Erythroblast (primary cell): ENCODE measurements at regions not wholly inside any gene's neighbourhood (a gene's known extent, or its start where the extent isn't known, plus 50 kb on each side); places are given as distances from the start of the nearest gene placed in this dataset.

Experiments
- DNase-seq, 2 experiments: peaks; one replicate each; lab custom pipeline; 2025; lab: John Stamatoyannopoulos, UW
- GATA1 ChIP-seq: IDR thresholded peaks from 2 replicates; pipeline ENCODE4 v1.6.1; 2011; ENCODE audit warnings: low read depth, mild to moderate bottlenecking, control low read depth, low read length, moderate library complexity
- POLR2A ChIP-seq: IDR thresholded peaks from 2 replicates; pipeline ENCODE4 v1.6.1; 2011; ENCODE audit warnings: mild to moderate bottlenecking, low read length

- TF ChIP-seq GATA1 (no peak), POLR2A (no peak)
Observed at GRCh38 chr10:44824607-44825006, 86.5 kb upstream of the TMEM72 start.

GRCh38 chr10:44827431-44828006, 83.6 kb upstream of the TMEM72 start:
- TF ChIP-seq GATA1 (no peak), POLR2A (no peak)

More at GRCh38 chr10:44824607-44825006, 86.5 kb upstream of the TMEM72 start:
- no peak for DNase-seq

GRCh38 chr10:44828508-44829142, 82.5 kb upstream of the TMEM72 start:
- DNase-seq = no peak
- no peak for TF ChIP-seq GATA1

More at GRCh38 chr10:44827431-44828006, 83.6 kb upstream of the TMEM72 start:
- no peak for DNase-seq

- TF ChIP-seq GATA1 = no peak
- TF ChIP-seq POLR2A = no peak
- DNase-seq = no peak
Observed at GRCh38 chr10:44829426-44829825, 81.7 kb upstream of the TMEM72 start.

GRCh38 chr10:44830022-44830421, 81.1 kb upstream of the TMEM72 start:
- TF ChIP-seq GATA1 (no peak), POLR2A (no peak)
- no peak for DNase-seq

GRCh38 chr10:44831581-44831980, 79.6 kb upstream of the TMEM72 start:
- TF ChIP-seq POLR2A = no peak
- no peak for TF ChIP-seq GATA1
- DNase-seq = no peak

GRCh38 chr10:44832595-44833390, 78.3 kb upstream of the TMEM72 start:
- DNase-seq = no peak
- TF ChIP-seq GATA1 (no peak), POLR2A (no peak)

GRCh38 chr10:44834131-44834530, 77.0 kb upstream of the TMEM72 start:
- TF ChIP-seq GATA1 (no peak), POLR2A (no peak)
- no peak for DNase-seq

- no peak for TF ChIP-seq GATA1
- no peak for TF ChIP-seq POLR2A
- DNase-seq = no peak
Observed at GRCh38 chr10:44835300-44835699, 75.8 kb upstream of the TMEM72 start.

GRCh38 chr10:44843484-44843883, 67.7 kb upstream of the TMEM72 start:
- TF ChIP-seq POLR2A (no peak), GATA1 (no peak)
- no peak for DNase-seq

GRCh38 chr10:44845361-44846175, 65.6 kb upstream of the TMEM72 start:
- no peak for TF ChIP-seq GATA1
- TF ChIP-seq POLR2A = no peak
- no peak for DNase-seq

GRCh38 chr10:44847110-44847509, 64.0 kb upstream of the TMEM72 start:
- DNase-seq = no peak
- TF ChIP-seq POLR2A = no peak
- no peak for TF ChIP-seq GATA1

- no peak for DNase-seq
- TF ChIP-seq GATA1 = no peak
- no peak for TF ChIP-seq POLR2A
Observed at GRCh38 chr10:44848211-44848610, 62.9 kb upstream of the TMEM72 start.

- DNase-seq = no peak
- TF ChIP-seq POLR2A (no peak), GATA1 (no peak)
Observed at GRCh38 chr10:44849936-44850335, 61.2 kb upstream of the TMEM72 start.
